ENCODE measurements at regions not wholly inside any gene's neighbourhood (a gene's known extent, or its start where the extent isn't known, plus 50 kb on each side); places are given as distances from the start of the nearest gene placed in this dataset.

- Mint-ChIP-seq H3K9me3 (peaks cover 0 to 3% (median 0%) of the 10 kb centered on the region in 7 donors), H3K27ac (no peak overlapping the region), H3K36me3 (no peaks in the 10 kb centered on the region), H3K4me3 (no peak overlapping the region), H3K4me1 (no peaks in the 10 kb centered on the region), H3K27me3 (no peaks in the 10 kb centered on the region)
- no peak for DNase-seq
- ATAC-seq (ENCODE audit: low read depth in 2 of 2), result no peak
Measured at GRCh38 chr6:22006795-22007194, 290.0 kb downstream of the PRL start.

DNA sequence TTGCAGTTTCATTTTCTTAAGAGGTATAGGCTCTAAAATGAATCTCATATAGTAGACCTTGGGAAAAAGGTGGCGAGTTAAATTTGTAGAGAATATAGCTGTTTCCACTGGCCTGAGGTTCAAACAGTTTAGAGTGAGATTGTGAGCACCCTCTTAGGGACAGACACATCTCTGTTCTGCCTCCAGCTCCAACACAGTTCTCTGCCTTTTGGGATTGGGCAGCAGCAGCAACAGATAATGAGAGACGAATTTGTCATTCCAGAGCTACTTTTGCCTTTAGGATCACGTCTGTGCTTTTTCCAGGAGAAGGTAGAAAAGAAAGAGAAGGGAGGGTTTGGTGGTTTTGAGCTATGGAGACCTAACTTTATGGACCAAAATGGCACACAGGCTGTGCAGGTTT is 289.4 kb downstream of the PRL start:
- Mint-ChIP-seq H3K27ac (peak overlapping the region in 1 of 6 donors; percentile 20), H3K9me3 (peaks cover 0 to 3% (median 0%) of the 10 kb centered on the region in 7 donors), H3K27me3 (no peaks in the 10 kb centered on the region), H3K4me1 (no peaks in the 10 kb centered on the region), H3K4me3 (no peak overlapping the region), H3K36me3 (no peaks in the 10 kb centered on the region)
- no peak for ATAC-seq (ENCODE audit: low read depth in 2 of 2)
- no peak for DNase-seq

DNA sequence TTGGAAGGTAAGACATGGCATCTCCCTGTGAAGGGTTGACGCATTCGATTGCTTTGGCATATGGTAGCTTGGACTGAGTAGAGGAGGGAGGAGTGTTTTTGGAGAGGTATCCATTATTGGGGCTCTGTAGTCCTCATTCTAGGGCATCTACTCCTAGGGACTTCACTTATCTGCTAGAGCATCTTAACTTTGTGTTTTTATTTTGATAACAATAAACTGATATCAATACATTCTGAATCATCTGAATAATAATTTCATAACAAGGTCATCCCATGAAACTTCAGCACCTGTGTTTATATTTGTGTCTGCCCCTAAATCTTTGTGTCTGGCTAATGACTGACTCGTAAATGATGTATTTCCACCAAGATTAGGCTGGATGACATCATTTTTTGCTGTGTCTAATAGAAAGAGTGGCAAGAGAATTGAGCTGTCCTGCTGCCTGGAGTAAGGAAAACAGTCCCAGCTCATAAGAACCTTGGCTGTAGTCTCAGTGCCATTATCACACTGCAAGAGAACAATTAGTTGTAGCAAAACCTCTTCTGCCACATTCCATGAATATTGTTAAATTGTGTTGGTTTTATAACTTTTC is 288.5 kb downstream of the PRL start:
- DNase-seq, result no peak
- H3K4me3 Mint-ChIP-seq, result no peak overlapping the region

GRCh38 chr6:22010102-22010501 is 286.7 kb downstream of the PRL start:
- ATAC-seq (ENCODE audit: low read depth in 2 of 2) (no peak), DNase-seq (no peak)
- peaks cover 0 to 5% of the 10 kb centered on the region in 2 donors for H3K36me3 Mint-ChIP-seq
- H3K9me3 Mint-ChIP-seq, result peaks cover 0 to 3% (median 0%) of the 10 kb centered on the region in 7 donors
- no peak overlapping the region for H3K4me3 Mint-ChIP-seq
- H3K4me1 Mint-ChIP-seq, result no peaks in the 10 kb centered on the region
- no peaks in the 10 kb centered on the region for H3K27me3 Mint-ChIP-seq
- H3K27ac Mint-ChIP-seq, result no peak overlapping the region

More for the DNA sequence above, 288.5 kb downstream of the PRL start:
- Mint-ChIP-seq H3K36me3 (peaks cover 0 to under 1% of the 10 kb centered on the region in 2 donors), H3K9me3 (peaks cover 0 to 3% (median 0%) of the 10 kb centered on the region in 7 donors), H3K4me1 (no peaks in the 10 kb centered on the region), H3K27ac (no peak overlapping the region), H3K27me3 (no peaks in the 10 kb centered on the region)
- no peak for ATAC-seq (ENCODE audit: low read depth in 2 of 2)

- ATAC-seq (ENCODE audit: low read depth in 2 of 2), result no peak
Measured at GRCh38 chr6:22015216-22015615, 281.6 kb downstream of the PRL start.

GRCh38 chr6:22015944-22016343 is 280.9 kb downstream of the PRL start:
- Mint-ChIP-seq H3K4me3 (no peak overlapping the region), H3K36me3 (peaks cover 0 to 5% of the 10 kb centered on the region in 2 donors), H3K4me1 (no peaks in the 10 kb centered on the region), H3K27ac (no peak overlapping the region), H3K27me3 (no peaks in the 10 kb centered on the region), H3K9me3 (no peaks in the 10 kb centered on the region)
- DNase-seq (no peak), ATAC-seq (ENCODE audit: low read depth in 2 of 2) (no peak)

More at GRCh38 chr6:22015216-22015615, 281.6 kb downstream of the PRL start:
- Mint-ChIP-seq H3K9me3 (no peaks in the 10 kb centered on the region), H3K4me1 (no peaks in the 10 kb centered on the region), H3K36me3 (peaks cover 0 to 5% of the 10 kb centered on the region in 2 donors), H3K27me3 (no peaks in the 10 kb centered on the region), H3K27ac (no peak overlapping the region), H3K4me3 (no peak overlapping the region)
- no peak for DNase-seq

- Mint-ChIP-seq H3K27ac (no peak overlapping the region), H3K36me3 (peaks cover 5 to 8% of the 10 kb centered on the region in 2 donors), H3K4me1 (peaks cover 0 to under 1% (median 0%) of the 10 kb centered on the region in 3 donors), H3K9me3 (peaks cover 0 to 5% (median 3%) of the 10 kb centered on the region in 7 donors), H3K4me3 (no peak overlapping the region), H3K27me3 (no peaks in the 10 kb centered on the region)
- no peak for ATAC-seq (ENCODE audit: low read depth in 2 of 2)
- no peak for DNase-seq
Measured at GRCh38 chr6:22017272-22017671, 279.6 kb downstream of the PRL start.

DNA sequence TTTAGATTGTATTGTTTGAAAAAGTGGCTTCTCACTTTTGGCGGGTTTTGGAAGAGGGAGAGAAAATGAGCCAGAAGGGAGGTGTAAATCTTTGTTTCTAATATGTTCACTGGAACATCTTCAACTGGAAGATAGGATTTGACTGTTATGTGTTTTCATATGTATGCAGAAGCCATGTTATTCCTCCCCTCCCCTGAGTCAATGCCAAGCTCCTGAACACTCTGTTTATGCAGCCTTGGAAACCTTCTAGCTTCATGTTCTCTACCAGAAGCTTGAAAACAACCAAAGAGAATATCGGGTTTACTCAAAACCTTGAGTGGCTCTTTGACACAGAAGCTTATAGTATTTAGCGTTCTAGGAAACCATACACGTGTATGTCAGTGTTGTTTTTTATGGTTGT is 279.1 kb downstream of the PRL start:
- DNase-seq, result no peak
- H3K4me3 Mint-ChIP-seq, result no peak overlapping the region
- no peak for ATAC-seq (ENCODE audit: low read depth in 2 of 2)
- H3K4me1 Mint-ChIP-seq, result peaks cover 0 to 4% (median 0%) of the 10 kb centered on the region in 3 donors
- H3K9me3 Mint-ChIP-seq, result peaks cover 0 to 10% (median 5%) of the 10 kb centered on the region in 7 donors
- peaks cover 10 to 13% of the 10 kb centered on the region in 2 donors for H3K36me3 Mint-ChIP-seq
- H3K27ac Mint-ChIP-seq, result no peak overlapping the region
- H3K27me3 Mint-ChIP-seq, result no peaks in the 10 kb centered on the region

GRCh38 chr6:22019857-22020256 is 277.0 kb downstream of the PRL start:
- DNase-seq (no peak), ATAC-seq (ENCODE audit: low read depth in 2 of 2) (no peak)
- Mint-ChIP-seq H3K4me3 (no peak overlapping the region), H3K4me1 (peaks cover 0 to 4% (median 0%) of the 10 kb centered on the region in 3 donors), H3K27ac (no peak overlapping the region), H3K36me3 (peaks cover 8 to 12% of the 10 kb centered on the region in 2 donors), H3K9me3 (peaks cover 0 to 12% (median 6%) of the 10 kb centered on the region in 7 donors), H3K27me3 (no peaks in the 10 kb centered on the region)

DNA sequence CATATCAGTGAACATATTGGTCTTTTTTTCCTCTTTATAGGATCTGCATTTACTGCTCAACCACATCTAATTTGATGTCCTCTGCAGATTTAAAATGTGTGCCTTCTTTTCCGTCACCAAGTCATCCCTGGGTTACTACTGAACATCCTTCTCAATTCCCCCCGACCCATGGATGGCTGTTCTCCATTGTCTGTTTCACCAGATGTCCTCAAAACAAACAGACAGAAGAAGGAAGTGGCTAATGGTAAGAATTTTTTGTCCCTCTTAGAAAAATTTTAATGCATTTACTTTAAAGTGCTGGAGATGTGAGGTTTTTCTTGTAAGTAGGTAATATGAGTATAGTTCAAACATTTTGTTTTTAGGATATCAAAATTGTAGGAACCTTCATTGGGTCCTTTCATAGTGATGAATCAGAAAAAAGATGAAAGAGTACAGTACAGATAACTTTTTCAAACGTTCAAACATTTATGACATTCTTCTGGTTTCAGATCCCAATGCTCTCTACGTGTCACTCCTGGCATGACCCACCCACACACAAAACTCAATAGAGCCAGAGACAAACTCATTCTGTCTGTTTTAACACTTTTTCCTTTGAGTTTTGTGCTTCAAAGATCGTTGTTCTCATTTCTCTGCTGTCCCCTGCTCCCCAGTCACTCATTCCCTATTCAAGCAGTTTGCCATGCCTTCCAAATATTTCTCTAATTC is 276.4 kb downstream of the PRL start:
- Mint-ChIP-seq H3K27me3 (no peaks in the 10 kb centered on the region), H3K4me1 (peaks cover 2 to 7% (median 5%) of the 10 kb centered on the region in 3 donors), H3K9me3 (peaks cover 0 to 12% (median 6%) of the 10 kb centered on the region in 7 donors), H3K27ac (no peak overlapping the region), H3K4me3 (no peak overlapping the region), H3K36me3 (peaks cover 8 to 12% of the 10 kb centered on the region in 2 donors)
- DNase-seq (no peak), ATAC-seq (ENCODE audit: low read depth in 2 of 2) (no peak)

GRCh38 chr6:22021966-22022365 is 274.9 kb downstream of the PRL start:
- DNase-seq (no peak), ATAC-seq (ENCODE audit: low read depth in 2 of 2) (no peak)
- H3K4me3 Mint-ChIP-seq, result no peak overlapping the region
- peaks cover 8 to 12% of the 10 kb centered on the region in 2 donors for H3K36me3 Mint-ChIP-seq
- H3K27ac Mint-ChIP-seq, result no peak overlapping the region
- H3K9me3 Mint-ChIP-seq, result peaks cover 0 to 12% (median 6%) of the 10 kb centered on the region in 7 donors
- peaks cover 11 to 16% (median 15%) of the 10 kb centered on the region in 3 donors for H3K4me1 Mint-ChIP-seq
- H3K27me3 Mint-ChIP-seq, result no peaks in the 10 kb centered on the region

GRCh38 chr6:22023937-22024336 is 272.9 kb downstream of the PRL start:
- peaks cover 22 to 33% (median 27%) of the 10 kb centered on the region in 3 donors for H3K4me1 Mint-ChIP-seq
- peaks cover 8 to 12% of the 10 kb centered on the region in 2 donors for H3K36me3 Mint-ChIP-seq
- H3K9me3 Mint-ChIP-seq, result peaks cover 0 to 12% (median 6%) of the 10 kb centered on the region in 7 donors
- ATAC-seq (ENCODE audit: low read depth in 2 of 2), result no peak
- no peak overlapping the region for H3K4me3 Mint-ChIP-seq
- peak overlapping the region in 1 of 6 donors; percentile 16 for H3K27ac Mint-ChIP-seq
- no peak for DNase-seq
- no peaks in the 10 kb centered on the region for H3K27me3 Mint-ChIP-seq

DNA sequence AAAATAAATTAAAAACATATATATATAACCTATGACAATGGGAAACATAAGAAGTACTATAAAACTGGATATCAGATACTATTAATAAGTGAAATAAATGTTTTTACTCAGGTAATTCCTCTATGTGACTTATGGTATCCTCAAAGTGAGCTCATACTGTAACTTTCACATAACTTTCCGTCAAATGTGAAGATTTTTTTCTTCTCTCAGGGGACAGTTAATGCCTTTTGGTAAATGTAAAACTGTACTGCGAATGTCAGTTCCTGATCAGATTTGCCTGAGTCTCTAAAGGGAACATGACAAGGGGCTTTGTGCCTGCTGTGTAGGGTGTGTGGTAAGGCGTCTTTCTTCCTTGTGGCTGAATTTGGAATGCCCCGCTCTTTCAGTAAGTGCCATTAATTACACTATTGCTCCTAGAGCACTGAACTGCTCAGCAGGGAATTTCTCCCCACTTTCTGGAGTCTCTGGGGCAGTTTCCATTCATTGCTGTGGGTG is 271.8 kb downstream of the PRL start:
- Mint-ChIP-seq H3K9me3 (peaks cover 0 to 12% (median 6%) of the 10 kb centered on the region in 7 donors), H3K27me3 (no peaks in the 10 kb centered on the region), H3K4me3 (peak overlapping the region in 2 of 8 donors; percentile 11 to 55), H3K36me3 (peaks cover 8 to 12% of the 10 kb centered on the region in 2 donors), H3K27ac (peak overlapping the region in 1 of 6 donors; percentile 89), H3K4me1 (peaks cover 27 to 40% (median 27%) of the 10 kb centered on the region in 3 donors)
- DNase-seq (no peak), ATAC-seq (ENCODE audit: low read depth in 2 of 2) (no peak)
